CD14-positive monocyte (primary cell): ENCODE measurements at regions not wholly inside any gene's neighbourhood (a gene's known extent, or its start where the extent isn't known, plus 50 kb on each side); places are given as distances from the start of the nearest gene placed in this dataset.

ENCODE experiments used
- DNase-seq, 3 donors: peaks; one replicate each; pipeline ENCODE4 v3.0.0-alpha.2; 2011 to 2022
- H2AFZ ChIP-seq: 2 replicates; pipeline ENCODE4 v1.6.0; 2012; ENCODE audit warnings: mild to moderate bottlenecking, low read depth, low read length, inconsistent platforms; ENCODE audit not compliant: insufficient read depth, poor library complexity, severe bottlenecking
- H3K27ac ChIP-seq, 2 donors: 1 replicate in 1 of 2; 2 replicates in 1 of 2; pipeline ENCODE4 v1.5.1; 2012 to 2013; ENCODE audit warnings: low read length in 2 of 2, control low read depth in 1 of 2, inconsistent platforms in 1 of 2, low read depth in 1 of 2, mild to moderate bottlenecking in 1 of 2
- H3K27me3 ChIP-seq, 2 donors: one replicate each; pipeline versions ENCODE4 v1.6.0 to v1.6.1; 2011 to 2013; ENCODE audit warnings: low read length in 2 of 2; ENCODE audit not compliant: control insufficient read depth in 2 of 2, insufficient read depth in 2 of 2
- H3K36me3 ChIP-seq, 2 donors: replicated peaks in 1 of 2; 1 replicate in 1 of 2; 2 replicates in 1 of 2; pipeline versions ENCODE4 v1.5.1 to v1.6.1; 2012 to 2013; ENCODE audit warnings: low read length in 2 of 2, control low read depth in 1 of 2, inconsistent platforms in 1 of 2, mild to moderate bottlenecking in 1 of 2; ENCODE audit not compliant: insufficient read depth in 2 of 2, control insufficient read depth in 1 of 2
- H3K4me1 ChIP-seq, 2 donors: 1 replicate in 1 of 2; 2 replicates in 1 of 2; pipeline versions ENCODE4 v1.5.1 to v1.6.1; 2012 to 2013; ENCODE audit warnings: low read length in 2 of 2, control low read depth in 1 of 2, inconsistent platforms in 1 of 2, mild to moderate bottlenecking in 1 of 2, moderate library complexity in 1 of 2; ENCODE audit not compliant: insufficient read depth in 2 of 2, control insufficient read depth in 1 of 2
- H3K4me2 ChIP-seq: replicated peaks from 2 replicates; pipeline ENCODE3; 2012; ENCODE audit warnings: low read length, moderate library complexity, mild to moderate bottlenecking; ENCODE audit not compliant: poor library complexity, severe bottlenecking; ENCODE audit errors: extremely low read depth
- H3K4me3 ChIP-seq, 3 experiments: fragments of 200-600 bp in 1 of 3; sonication (generic) in 1 of 3; replicated peaks in 1 of 3; 1 replicate in 2 of 3; 2 replicates in 1 of 3; pipeline ENCODE4 v1.5.1; 2011 to 2013; ENCODE audit warnings: low read length in 3 of 3, mild to moderate bottlenecking in 3 of 3, control low read depth in 2 of 3, low read depth in 2 of 3, inconsistent platforms in 1 of 3, moderate library complexity in 1 of 3
- H3K79me2 ChIP-seq: 2 replicates; pipeline ENCODE4 v1.6.0; 2012; ENCODE audit warnings: mild to moderate bottlenecking, control low read depth, inconsistent platforms, low read length, moderate library complexity; ENCODE audit not compliant: insufficient read depth
- H3K9ac ChIP-seq: 2 replicates; pipeline ENCODE4 v1.6.0; 2017; ENCODE audit warnings: low read length, mild to moderate bottlenecking; ENCODE audit not compliant: insufficient read depth, poor library complexity, severe bottlenecking
- H3K9me3 ChIP-seq, 2 donors: replicated peaks in 1 of 2; 1 replicate in 1 of 2; 2 replicates in 1 of 2; pipeline versions ENCODE4 v1.5.1 to v1.6.1; 2012 to 2013; ENCODE audit warnings: low read length in 2 of 2, control low read depth in 1 of 2; ENCODE audit not compliant: control insufficient read depth in 1 of 2, insufficient read depth in 1 of 2
- H4K20me1 ChIP-seq: 2 replicates; pipeline ENCODE4 v1.6.0; 2012; ENCODE audit warnings: mild to moderate bottlenecking, low read length, control low read depth, moderate library complexity; ENCODE audit not compliant: insufficient read depth
- H3K27ac Mint-ChIP-seq, 7 donors: one replicate each; pipeline ENCODE4 v1.8.0; 2020; ENCODE audit warnings: mild to moderate bottlenecking in 7 of 7, mixed read lengths in 7 of 7, moderate library complexity in 6 of 7, inconsistent platforms in 2 of 7
- H3K27me3 Mint-ChIP-seq, 3 donors: one replicate each; pipeline ENCODE4 v1.8.0; 2021 to 2022; ENCODE audit warnings: low read depth in 3 of 3, mild to moderate bottlenecking in 3 of 3, mixed read lengths in 3 of 3, moderate library complexity in 3 of 3, inconsistent platforms in 1 of 3
- H3K36me3 Mint-ChIP-seq, 2 donors: one replicate each; pipeline ENCODE4 v1.8.0; 2020; ENCODE audit warnings: mixed read lengths in 2 of 2, inconsistent platforms in 1 of 2, mild to moderate bottlenecking in 1 of 2
- H3K4me1 Mint-ChIP-seq: one replicate; pipeline ENCODE4 v1.8.0; 2020; ENCODE audit warnings: mild to moderate bottlenecking, mixed read lengths
- H3K4me3 Mint-ChIP-seq, 2 donors: one replicate each; pipeline ENCODE4 v1.8.0; 2020; ENCODE audit warnings: mild to moderate bottlenecking in 2 of 2, mixed read lengths in 2 of 2, moderate library complexity in 1 of 2
- H3K9me3 Mint-ChIP-seq, 7 donors: one replicate each; pipeline ENCODE4 v1.8.0; 2020 to 2022; ENCODE audit warnings: mixed read lengths in 7 of 7, mild to moderate bottlenecking in 6 of 7, moderate library complexity in 6 of 7, inconsistent platforms in 2 of 7
- CTCF ChIP-seq: fragments of 200-600 bp; IDR thresholded peaks from one replicate; pipeline ENCODE4 v1.8.0; 2022; ENCODE audit warnings: antibody characterized with exemption, mild to moderate bottlenecking
- WGBS: methylation state at CpG from one replicate; pipeline ENCODE4 v1.1.5; 2013; ENCODE audit warnings: missing lambda C conversion rate; ENCODE audit not compliant: insufficient coverage; 5-methylcytosine and 5-hydroxymethylcytosine counted together
- intact Hi-C, 2 donors: fragments of 100-400 bp; cut with micrococcal nuclease; formaldehyde crosslinking; loops; one replicate each; pipeline versions ENCODE4 v1.15.0 to v1.15.1; 2023

GRCh38 chr7:50852901-50853300 lies 70.2 kb upstream of the GRB10 start:
- TF ChIP-seq CTCF: no peak
- Histone ChIP-seq H3K4me3 (no peak overlapping the region), H2AFZ (no peak overlapping the region), H3K27ac (no peak overlapping the region), H3K9me3 (no peaks in the 10 kb centered on the region), H3K9ac (no peak overlapping the region), H4K20me1 (no peaks in the 10 kb centered on the region), H3K36me3 (no peaks in the 10 kb centered on the region), H3K4me1 (no peaks in the 10 kb centered on the region), H3K79me2 (no peaks in the 10 kb centered on the region), H3K4me2 (no peak overlapping the region), H3K27me3 (no peaks in the 10 kb centered on the region)
- Mint-ChIP-seq H3K4me3 (no peak overlapping the region), H3K4me1 (no peaks in the 10 kb centered on the region), H3K9me3 (peaks cover 0 to 5% (median 0%) of the 10 kb centered on the region in 7 donors), H3K36me3 (no peaks in the 10 kb centered on the region), H3K27me3 (peaks cover 0 to 5% (median 0%) of the 10 kb centered on the region in 3 donors), H3K27ac (no peak overlapping the region)
- DNase-seq: no peak
- intact Hi-C loops: no loop called here

- intact Hi-C loops: no loop called here
- Histone ChIP-seq H3K4me1 (no peaks in the 10 kb centered on the region), H3K9me3 (no peaks in the 10 kb centered on the region), H2AFZ (no peak overlapping the region), H4K20me1 (no peaks in the 10 kb centered on the region), H3K9ac (no peak overlapping the region), H3K79me2 (no peaks in the 10 kb centered on the region), H3K4me3 (no peak overlapping the region), H3K27ac (no peak overlapping the region), H3K4me2 (no peak overlapping the region), H3K27me3 (no peaks in the 10 kb centered on the region), H3K36me3 (no peaks in the 10 kb centered on the region)
- no peak for TF ChIP-seq CTCF
- H3K27ac Mint-ChIP-seq: no peak overlapping the region
- H3K36me3 Mint-ChIP-seq: no peaks in the 10 kb centered on the region
- no peak for DNase-seq
- no peaks in the 10 kb centered on the region for H3K4me1 Mint-ChIP-seq
- WGBS: 95% methylated on average over 4 of the region's 6 CpGs
- H3K4me3 Mint-ChIP-seq: no peak overlapping the region
- peaks cover 0 to 5% (median 0%) of the 10 kb centered on the region in 7 donors for H3K9me3 Mint-ChIP-seq
- H3K27me3 Mint-ChIP-seq: peaks cover 0 to 3% (median 0%) of the 10 kb centered on the region in 3 donors
Measured at GRCh38 chr7:50851891-50852290, 69.2 kb upstream of the GRB10 start.
